ENCODE measurements at regions not wholly inside any gene's neighbourhood (a gene's known extent, or its start where the extent isn't known, plus 50 kb on each side); places are given as distances from the start of the nearest gene placed in this dataset.

GRCh38 chr4:54400802-54401201 is 171.7 kb downstream of the PDGFRA start:
- Histone ChIP-seq H3K4me1 (ENCODE audit: control insufficient read depth, extremely low read depth, insufficient read depth, low read length) (peaks cover 2% of the 10 kb centered on the region), H2AFZ (ENCODE audit: low read depth, low read length) (no peak overlapping the region), H3K4me2 (ENCODE audit: insufficient read depth, low read length) (no peak overlapping the region), H3K27me3 (ENCODE audit: control insufficient read depth in 2 of 2, insufficient read depth in 2 of 2, low read length in 2 of 2) (no peaks in the 10 kb centered on the region), H4K20me1 (replicated peaks; ENCODE audit: control insufficient read depth, extremely low read depth, insufficient read depth, low read length) (no peaks in the 10 kb centered on the region), H3K9me1 (replicated peaks; ENCODE audit: control insufficient read depth, extremely low read depth, insufficient read depth, low read length) (no peaks in the 10 kb centered on the region), H3K9ac (replicated peaks; ENCODE audit: extremely low read depth, insufficient read depth, low read length) (no peak overlapping the region), H3K27ac (ENCODE audit: insufficient read depth, low read depth, low read length) (no peak overlapping the region), H3K9me3 (replicated peaks; ENCODE audit: control insufficient read depth, insufficient read depth, low read length) (no peaks in the 10 kb centered on the region), H3K4me3 (replicated peaks in 1 of 3; ENCODE audit: insufficient read depth in 1 of 3, low read depth in 1 of 3, low read length in 3 of 3) (no peak overlapping the region), H3K36me3 (ENCODE audit: control insufficient read depth in 2 of 2, extremely low read depth in 1 of 2, insufficient read depth in 2 of 2, low read length in 2 of 2) (no peaks in the 10 kb centered on the region), H3K79me2 (ENCODE audit: control insufficient read depth, insufficient read depth, low read length) (no peaks in the 10 kb centered on the region)
- dilution Hi-C loops (cut with MboI; ENCODE audit: extremely low pct_ligation_motif_present, low sequenced_read_pairs) (no loop called here), intact Hi-C loops (cut with micrococcal nuclease) (no loop called here)
- CTCF ChIA-PET, result interaction anchor here (1.5 kb wide), 1 partner anchor 20 kb away, joined by 4 read pairs; no protein-coding TSS in a partner anchor
- BruUV-seq (replicated peaks), result no TSS peak
- peak; percentile 85 for DNase-seq (ENCODE audit: low read depth, low spot score)
- TF ChIP-seq GATA2 (IDR thresholded peaks at IDR 0.05; ENCODE audit: insufficient read depth, insufficient read length, low read depth, low read length) (no peak), MYC (IDR thresholded peaks at IDR 0.05; ENCODE audit: low read depth, low read length) (no peak), FOS (IDR thresholded peaks at IDR 0.05; ENCODE audit: borderline replicate concordance, insufficient read depth, low read length) (peak; percentile 72), JUN (IDR thresholded peaks at IDR 0.05; ENCODE audit: borderline replicate concordance, insufficient read depth, insufficient read length, low read depth) (peak; percentile 53), POLR2AphosphoS5 (IDR thresholded peaks at IDR 0.05; ENCODE audit: insufficient read depth, low read depth, low read length) (no peak)
- TF ChIP-seq, protein P1, sequence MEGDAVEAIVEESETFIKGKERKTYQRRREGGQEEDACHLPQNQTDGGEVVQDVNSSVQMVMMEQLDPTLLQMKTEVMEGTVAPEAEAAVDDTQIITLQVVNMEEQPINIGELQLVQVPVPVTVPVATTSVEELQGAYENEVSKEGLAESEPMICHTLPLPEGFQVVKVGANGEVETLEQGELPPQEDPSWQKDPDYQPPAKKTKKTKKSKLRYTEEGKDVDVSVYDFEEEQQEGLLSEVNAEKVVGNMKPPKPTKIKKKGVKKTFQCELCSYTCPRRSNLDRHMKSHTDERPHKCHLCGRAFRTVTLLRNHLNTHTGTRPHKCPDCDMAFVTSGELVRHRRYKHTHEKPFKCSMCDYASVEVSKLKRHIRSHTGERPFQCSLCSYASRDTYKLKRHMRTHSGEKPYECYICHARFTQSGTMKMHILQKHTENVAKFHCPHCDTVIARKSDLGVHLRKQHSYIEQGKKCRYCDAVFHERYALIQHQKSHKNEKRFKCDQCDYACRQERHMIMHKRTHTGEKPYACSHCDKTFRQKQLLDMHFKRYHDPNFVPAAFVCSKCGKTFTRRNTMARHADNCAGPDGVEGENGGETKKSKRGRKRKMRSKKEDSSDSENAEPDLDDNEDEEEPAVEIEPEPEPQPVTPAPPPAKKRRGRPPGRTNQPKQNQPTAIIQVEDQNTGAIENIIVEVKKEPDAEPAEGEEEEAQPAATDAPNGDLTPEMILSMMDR (IDR thresholded peaks at IDR 0.05; ENCODE audit: extremely low read depth in 1 of 2, insufficient read depth in 1 of 2, low read depth in 1 of 2, low read length in 2 of 2), result no peak
- peak; percentile 92 for FAIRE-seq
- POLR2A ChIA-PET, result no interaction called here
